Liver (tissue), 8 donors: ENCODE measurements at regions not wholly inside any gene's neighbourhood (a gene's known extent, or its start where the extent isn't known, plus 50 kb on each side); places are given as distances from the start of the nearest gene placed in this dataset.
A peak's percentile ranks its signal among the peaks of the same experiment; 100 is the strongest.

ENCODE experiments used
- DNase-seq: peaks from one replicate; pipeline ENCODE4 v3.0.0-alpha.2; 2017; ENCODE audit warnings: low spot score
- H3K27ac ChIP-seq, 2 donors: one replicate each; pipeline ENCODE4 v1.7.0; 2013; ENCODE audit warnings: inconsistent platforms in 2 of 2, low read length in 2 of 2, control low read depth in 1 of 2, low read depth in 1 of 2, mild to moderate bottlenecking in 1 of 2
- H3K27me3 ChIP-seq, 4 donors: one replicate each; pipeline versions ENCODE4 v1.6.1 to v1.7.0; 2013; ENCODE audit warnings: low read length in 3 of 4, inconsistent platforms in 1 of 4, mild to moderate bottlenecking in 1 of 4, moderate library complexity in 1 of 4; ENCODE audit not compliant: control insufficient read depth in 4 of 4, insufficient read depth in 4 of 4
- H3K36me3 ChIP-seq, 4 donors: one replicate each; pipeline versions ENCODE4 v1.6.1 to v1.7.0; 2013; ENCODE audit warnings: low read length in 3 of 4, mild to moderate bottlenecking in 3 of 4, low read depth in 1 of 4, moderate library complexity in 1 of 4; ENCODE audit not compliant: control insufficient read depth in 4 of 4, insufficient read depth in 3 of 4
- H3K4me1 ChIP-seq, 4 donors: one replicate each; pipeline versions ENCODE4 v1.6.1 to v1.7.0; 2013; ENCODE audit warnings: low read length in 3 of 4, mild to moderate bottlenecking in 3 of 4, moderate library complexity in 1 of 4; ENCODE audit not compliant: control insufficient read depth in 4 of 4, insufficient read depth in 4 of 4
- H3K4me3 ChIP-seq, 3 donors: one replicate each; pipeline versions ENCODE4 v1.6.1 to v1.7.0; 2013; ENCODE audit warnings: low read length in 3 of 3, control low read depth in 1 of 3, low read depth in 1 of 3, mild to moderate bottlenecking in 1 of 3
- H3K9ac ChIP-seq, 2 donors: one replicate each; pipeline ENCODE4 v1.7.0; 2013; ENCODE audit warnings: low read length in 2 of 2, mild to moderate bottlenecking in 2 of 2, moderate library complexity in 2 of 2, control low read depth in 1 of 2, low read depth in 1 of 2
- H3K9me3 ChIP-seq, 4 donors: one replicate each; pipeline versions ENCODE4 v1.6.1 to v1.7.0; 2013; ENCODE audit warnings: low read length in 3 of 4; ENCODE audit not compliant: control insufficient read depth in 4 of 4
- ATF3 ChIP-seq: IDR thresholded peaks from 2 replicates; pipeline ENCODE4 v1.6.1; 2016; ENCODE audit warnings: antibody characterized with exemption
- CTCF ChIP-seq: fragments of 150-350 bp; IDR thresholded peaks from 2 replicates; pipeline ENCODE4 v1.5.1; 2017; ENCODE audit warnings: improper control_type of control experiment, low read depth, low read length; ENCODE audit not compliant: missing input control
- EGR1 ChIP-seq, 2 donors: IDR thresholded peaks; 2 replicates each; pipeline ENCODE4 v1.6.1; 2016 to 2018; ENCODE audit warnings: antibody characterized with exemption in 2 of 2, low read depth in 2 of 2
- FOXA2 ChIP-seq: IDR thresholded peaks from 2 replicates; pipeline ENCODE4 v1.6.1; 2016; ENCODE audit warnings: antibody characterized with exemption
- GABPA ChIP-seq, 2 donors: IDR thresholded peaks in 1 of 2; conservative IDR thresholded peaks in 1 of 2; 2 replicates each; pipeline ENCODE4 v1.6.1; 2016; ENCODE audit warnings: antibody characterized with exemption in 2 of 2, mild to moderate bottlenecking in 1 of 2, moderate library complexity in 1 of 2
- NR2F2 ChIP-seq: IDR thresholded peaks from 2 replicates; pipeline ENCODE4 v1.6.1; 2016; ENCODE audit warnings: antibody characterized with exemption
- RAD21 ChIP-seq, 2 donors: IDR thresholded peaks; 2 replicates each; pipeline ENCODE4 v1.6.1; 2016; ENCODE audit warnings: antibody characterized with exemption in 2 of 2, mild to moderate bottlenecking in 2 of 2
- REST ChIP-seq: IDR thresholded peaks from 2 replicates; pipeline ENCODE4 v1.6.1; 2016; ENCODE audit warnings: antibody characterized with exemption, mild to moderate bottlenecking
- RXRA ChIP-seq, 2 donors: IDR thresholded peaks; 2 replicates each; pipeline ENCODE4 v1.6.1; 2017 to 2018; ENCODE audit warnings: antibody characterized with exemption in 2 of 2, mild to moderate bottlenecking in 1 of 2
- SP1 ChIP-seq: IDR thresholded peaks from 2 replicates; pipeline ENCODE4 v1.6.1; 2018; ENCODE audit warnings: antibody characterized with exemption, mild to moderate bottlenecking
- TAF1 ChIP-seq: conservative IDR thresholded peaks from 2 replicates; pipeline ENCODE4 v1.6.1; 2016; ENCODE audit warnings: antibody characterized with exemption, mild to moderate bottlenecking
- YY1 ChIP-seq: IDR thresholded peaks from 2 replicates; pipeline ENCODE4 v1.6.1; 2016; ENCODE audit warnings: antibody characterized with exemption, mild to moderate bottlenecking
- WGBS: extraction: QIAGEN DNeasy Blood & Tissue Kit; methylation state at CpG from one replicate; pipeline ENCODE4 v1.1.7; 2013; 5-methylcytosine and 5-hydroxymethylcytosine counted together
- donor health status: healthy.
- donor health status: healthy.
- donor health status: healthy.
- donor health status: healthy.
- donor health status: healthy.

GRCh38 chr2:81043681-81044080 lies 739.1 kb upstream of the LRRTM1 start:
- Histone ChIP-seq H3K9ac (no peak overlapping the region), H3K9me3 (no peaks in the 10 kb centered on the region), H3K4me1 (no peaks in the 10 kb centered on the region), H3K27me3 (no peaks in the 10 kb centered on the region), H3K36me3 (no peaks in the 10 kb centered on the region), H3K4me3 (no peak overlapping the region), H3K27ac (no peak overlapping the region)
- DNase-seq: no peak
- TF ChIP-seq NR2F2 (no peak), ATF3 (no peak), REST (no peak), RAD21 (IDR thresholded peaks at IDR 0.05) (no peak), GABPA (IDR thresholded peaks at IDR 0.05 in 1 of 2, conservative IDR thresholded peaks at IDR 0.05 in 1 of 2) (no peak), CTCF (no peak), RXRA (IDR thresholded peaks at IDR 0.05) (no peak), EGR1 (IDR thresholded peaks at IDR 0.05; ENCODE audit: low read depth in 2 of 2) (no peak), SP1 (no peak), YY1 (no peak), FOXA2 (no peak), TAF1 (no peak)
- 35% methylated on average over 1 of the region's 1 CpG for WGBS

- H3K36me3 ChIP-seq: no peaks in the 10 kb centered on the region
- H3K9ac ChIP-seq: no peak overlapping the region
- no peak overlapping the region for H3K4me3 ChIP-seq
- no peaks in the 10 kb centered on the region for H3K27me3 ChIP-seq
- no peak overlapping the region for H3K27ac ChIP-seq
- no peak for DNase-seq
- H3K9me3 ChIP-seq: no peaks in the 10 kb centered on the region
- TF ChIP-seq RAD21 (IDR thresholded peaks at IDR 0.05): peak; percentile 28 to 36
- no peak for TF ChIP-seq REST
- 65% methylated on average over 2 of the region's 2 CpGs for WGBS
- no peaks in the 10 kb centered on the region for H3K4me1 ChIP-seq
Observed at GRCh38 chr2:81007104-81007503, 702.6 kb upstream of the LRRTM1 start.
